H1 (cell line): ENCODE measurements at regions not wholly inside any gene's neighbourhood (a gene's known extent, or its start where the extent isn't known, plus 50 kb on each side); places are given as distances from the start of the nearest gene placed in this dataset.

Source experiments
- EP300 ChIP-seq, 2 experiments: IDR thresholded peaks; 1 replicate in 1 of 2; 2 replicates in 1 of 2; pipeline ENCODE4 v1.6.1; 2011 to 2012; ENCODE audit warnings: low read depth in 2 of 2, low read length in 2 of 2, mild to moderate bottlenecking in 2 of 2, borderline replicate concordance in 1 of 2, inconsistent platforms in 1 of 2, moderate library complexity in 1 of 2
- EZH2 ChIP-seq: fragments of 200-600 bp; sonication (generic); IDR thresholded peaks from 2 replicates; pipeline ENCODE4 v1.7.1; 2012; ENCODE audit warnings: low read depth, mild to moderate bottlenecking, moderate library complexity, low read length, inconsistent platforms; ENCODE audit not compliant: severe bottlenecking
- FOSL1 ChIP-seq: IDR thresholded peaks from 2 replicates; pipeline ENCODE4 v1.6.1; 2011; ENCODE audit warnings: mild to moderate bottlenecking, low read depth, low read length, moderate library complexity; ENCODE audit not compliant: insufficient read depth
- MAFK ChIP-seq: IDR thresholded peaks from 2 replicates; pipeline ENCODE4 v1.6.1; 2012; ENCODE audit warnings: low read depth, mild to moderate bottlenecking, improper control_type of control experiment, low read length
- PHF8 ChIP-seq: fragments of 200-600 bp; sonication (generic); conservative IDR thresholded peaks from 2 replicates; pipeline ENCODE4 v1.7.1; 2012; ENCODE audit warnings: low read depth, mild to moderate bottlenecking, inconsistent platforms, low read length, moderate library complexity
- POLR2A ChIP-seq, 2 experiments: IDR thresholded peaks; 1 replicate in 1 of 2; 2 replicates in 1 of 2; pipeline ENCODE4 v1.6.1; 2011; ENCODE audit warnings: low read depth in 2 of 2, low read length in 2 of 2, mild to moderate bottlenecking in 2 of 2; ENCODE audit errors: control extremely low read depth in 1 of 2
- POLR2AphosphoS5 ChIP-seq: IDR thresholded peaks from 2 replicates; pipeline ENCODE4 v1.6.1; 2011; ENCODE audit warnings: low read depth, low read length
- SUZ12 ChIP-seq: fragments of 200-600 bp; sonication (generic); IDR thresholded peaks from 2 replicates; pipeline ENCODE4 v1.6.1; 2012; ENCODE audit warnings: mild to moderate bottlenecking, inconsistent platforms, low read length, moderate library complexity, mixed read lengths
- TAF1 ChIP-seq: IDR thresholded peaks from 2 replicates; pipeline ENCODE4 v1.6.1; 2011; ENCODE audit warnings: mild to moderate bottlenecking, low read depth, low read length
- TBP ChIP-seq: IDR thresholded peaks from 2 replicates; pipeline ENCODE4 v1.6.1; 2011; ENCODE audit warnings: low read depth, low read length, improper control_type of control experiment
- TF ChIP-seq, protein P1 (sequence below), 3 experiments: IDR thresholded peaks; 1 replicate in 2 of 3; 2 replicates in 1 of 3; pipeline versions ENCODE4 v1.5.1 to v1.6.1; 2011; ENCODE audit warnings: low read length in 3 of 3, mild to moderate bottlenecking in 3 of 3, inconsistent platforms in 2 of 3, low read depth in 1 of 3, moderate library complexity in 1 of 3; ENCODE audit not compliant: insufficient read depth in 1 of 3; ENCODE audit errors: control extremely low read depth in 1 of 3
- TF ChIP-seq, protein P2 (sequence below): IDR thresholded peaks from 2 replicates; pipeline ENCODE4 v1.6.1; 2011; ENCODE audit warnings: low read length, improper control_type of control experiment

DNA sequence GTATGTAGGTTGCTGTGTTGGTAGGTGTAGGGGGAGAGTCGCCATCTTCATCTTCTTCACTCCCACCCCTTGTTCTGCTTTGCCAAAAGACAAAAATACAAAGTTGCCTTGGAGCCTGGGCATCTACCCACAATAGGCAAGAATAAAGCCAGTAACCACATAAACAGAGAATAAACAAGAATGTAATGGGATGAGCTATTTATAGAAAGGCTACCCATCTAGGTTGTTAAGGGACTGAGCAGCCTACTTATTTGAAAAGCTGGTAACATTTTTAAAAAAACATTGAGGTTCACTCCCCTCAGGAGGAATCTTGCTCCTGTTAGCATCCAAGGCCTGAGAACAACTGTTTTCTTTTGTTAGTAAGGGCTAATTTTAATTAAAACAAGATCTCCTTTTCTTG is 301.4 kb upstream of the STXBP5 start:
- TF ChIP-seq, protein P1, sequence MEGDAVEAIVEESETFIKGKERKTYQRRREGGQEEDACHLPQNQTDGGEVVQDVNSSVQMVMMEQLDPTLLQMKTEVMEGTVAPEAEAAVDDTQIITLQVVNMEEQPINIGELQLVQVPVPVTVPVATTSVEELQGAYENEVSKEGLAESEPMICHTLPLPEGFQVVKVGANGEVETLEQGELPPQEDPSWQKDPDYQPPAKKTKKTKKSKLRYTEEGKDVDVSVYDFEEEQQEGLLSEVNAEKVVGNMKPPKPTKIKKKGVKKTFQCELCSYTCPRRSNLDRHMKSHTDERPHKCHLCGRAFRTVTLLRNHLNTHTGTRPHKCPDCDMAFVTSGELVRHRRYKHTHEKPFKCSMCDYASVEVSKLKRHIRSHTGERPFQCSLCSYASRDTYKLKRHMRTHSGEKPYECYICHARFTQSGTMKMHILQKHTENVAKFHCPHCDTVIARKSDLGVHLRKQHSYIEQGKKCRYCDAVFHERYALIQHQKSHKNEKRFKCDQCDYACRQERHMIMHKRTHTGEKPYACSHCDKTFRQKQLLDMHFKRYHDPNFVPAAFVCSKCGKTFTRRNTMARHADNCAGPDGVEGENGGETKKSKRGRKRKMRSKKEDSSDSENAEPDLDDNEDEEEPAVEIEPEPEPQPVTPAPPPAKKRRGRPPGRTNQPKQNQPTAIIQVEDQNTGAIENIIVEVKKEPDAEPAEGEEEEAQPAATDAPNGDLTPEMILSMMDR (IDR thresholded peaks at IDR 0.05; ENCODE audit: control extremely low read depth in 1 of 3, insufficient read depth in 1 of 3, low read depth in 1 of 3, low read length in 3 of 3): no peak
- TF ChIP-seq EZH2 (no peak), POLR2AphosphoS5 (no peak), SUZ12 (no peak), MAFK (no peak), FOSL1 (no peak), POLR2A (IDR thresholded peaks at IDR 0.05; ENCODE audit: control extremely low read depth in 1 of 2, low read depth in 2 of 2, low read length in 2 of 2) (no peak), EP300 (IDR thresholded peaks at IDR 0.05; ENCODE audit: borderline replicate concordance in 1 of 2, low read depth in 2 of 2, low read length in 2 of 2) (no peak), TAF1 (no peak), TBP (no peak), PHF8 (no peak)
- TF ChIP-seq, protein P2, sequence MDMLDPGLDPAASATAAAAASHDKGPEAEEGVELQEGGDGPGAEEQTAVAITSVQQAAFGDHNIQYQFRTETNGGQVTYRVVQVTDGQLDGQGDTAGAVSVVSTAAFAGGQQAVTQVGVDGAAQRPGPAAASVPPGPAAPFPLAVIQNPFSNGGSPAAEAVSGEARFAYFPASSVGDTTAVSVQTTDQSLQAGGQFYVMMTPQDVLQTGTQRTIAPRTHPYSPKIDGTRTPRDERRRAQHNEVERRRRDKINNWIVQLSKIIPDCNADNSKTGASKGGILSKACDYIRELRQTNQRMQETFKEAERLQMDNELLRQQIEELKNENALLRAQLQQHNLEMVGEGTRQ: no peak
